HepG2 (cell line): ENCODE measurements at regions not wholly inside any gene's neighbourhood (a gene's known extent, or its start where the extent isn't known, plus 50 kb on each side); places are given as distances from the start of the nearest gene placed in this dataset.

ENCODE experiments used
- ATAC-seq: fragments of 200-7000 bp; cut with Tn5 transposase; 3 replicates; pipeline ENCODE4 v1.9.1; 2020; ENCODE audit warnings: mild to moderate bottlenecking, moderate library complexity
- BruUV-seq: library from RNA; stranded (reverse); fragments of 400-500 nt; replicated peaks from 2 replicates; lab custom pipeline; 2021; lab: Mats Ljungman, UMichigan
- CTCF ChIA-PET: fragments of 300-600 bp; formaldehyde crosslinking; extraction: SDS; loops from one replicate; lab custom pipeline; 2021; ENCODE audit warnings: low total read pairs, inconsistent platforms, low intra/inter-chr PET ratio; lab: Yijun Ruan, JAX
- POLR2A ChIA-PET: fragments of 350-600 bp; sonication (Branson Sonifier 250); formaldehyde crosslinking; loops from one replicate; lab custom pipeline; 2020; ENCODE audit warnings: antibody characterized with exemption, inconsistent platforms; lab: Yijun Ruan, JAX
- DNase-seq: peaks from one replicate; pipeline ENCODE4 v3.0.0-alpha.2; 2015; ENCODE audit warnings: low spot score
- FAIRE-seq: peaks from 3 replicates; lab custom pipeline; 2011; peaks lifted over from hg19 to GRCh38; lab: Jason Lieb, UNC
- H2AFZ ChIP-seq: one replicate; pipeline ENCODE4 v1.6.1; 2011; ENCODE audit warnings: low read length, inconsistent platforms
- H3K27ac ChIP-seq: fragments of 300-600 bp; 3 replicates; pipeline ENCODE4 v1.8.0; 2011; ENCODE audit warnings: mixed run types, mild to moderate bottlenecking, mixed read lengths, low read length, inconsistent platforms; ENCODE audit not compliant: insufficient read depth; ENCODE audit errors: extremely low read length
- H3K27me3 ChIP-seq, 2 experiments: fragments of 200-600 bp in 1 of 2; 2 replicates in 1 of 2; 3 replicates in 1 of 2; pipeline versions ENCODE4 v1.6.0 to v1.8.0; 2011; ENCODE audit warnings: low read length in 2 of 2, mild to moderate bottlenecking in 2 of 2, moderate library complexity in 2 of 2, inconsistent platforms in 1 of 2; ENCODE audit not compliant: insufficient read depth in 2 of 2, control insufficient read depth in 1 of 2
- H3K36me3 ChIP-seq, 2 experiments: fragments of 200-600 bp in 1 of 2; replicated peaks in 1 of 2; 2 replicates in 1 of 2; 3 replicates in 1 of 2; pipeline versions ENCODE4 v1.5.1 to v1.8.0; 2011; ENCODE audit warnings: low read length in 2 of 2, inconsistent platforms in 1 of 2; ENCODE audit not compliant: insufficient read depth in 2 of 2, control insufficient read depth in 1 of 2
- H3K4me1 ChIP-seq: 2 replicates; pipeline ENCODE4 v1.5.1; 2012; ENCODE audit warnings: low read length, inconsistent platforms; ENCODE audit not compliant: insufficient read depth
- H3K4me2 ChIP-seq: 2 replicates; pipeline ENCODE4 v1.6.0; 2011; ENCODE audit warnings: low read depth, low read length, inconsistent platforms
- H3K4me3 ChIP-seq, 3 experiments: fragments of 200-600 bp in 1 of 3; sonication (generic), shearing (Covaris generic) in 1 of 3; replicated peaks in 1 of 3; 2 replicates each; pipeline ENCODE4 v1.5.1; 2011 to 2016; ENCODE audit warnings: low read length in 3 of 3, inconsistent platforms in 2 of 3, low read depth in 2 of 3, mild to moderate bottlenecking in 2 of 3, control low read depth in 1 of 3, mixed read lengths in 1 of 3; ENCODE audit not compliant: insufficient read depth in 1 of 3
- H3K79me2 ChIP-seq: one replicate; pipeline ENCODE4 v1.6.1; 2011; ENCODE audit warnings: low read length, inconsistent platforms; ENCODE audit not compliant: insufficient read depth
- H3K9ac ChIP-seq: 2 replicates; pipeline ENCODE4 v1.6.0; 2011; ENCODE audit warnings: mild to moderate bottlenecking, low read depth, low read length, inconsistent platforms; ENCODE audit not compliant: insufficient read depth
- H3K9me3 ChIP-seq: 2 replicates; pipeline ENCODE4 v1.5.1; 2012; ENCODE audit warnings: mild to moderate bottlenecking, low read length
- H4K20me1 ChIP-seq: 2 replicates; pipeline ENCODE4 v1.6.0; 2011; ENCODE audit warnings: inconsistent platforms, mild to moderate bottlenecking, low read length, moderate library complexity; ENCODE audit not compliant: insufficient read depth
- HHEX ChIP-seq: IDR thresholded peaks from 2 replicates; pipeline ENCODE4 v1.6.1; 2016; ENCODE audit warnings: control low read depth
- NFYB ChIP-seq: sonication (generic); formaldehyde crosslinking; IDR thresholded peaks from 2 replicates; pipeline ENCODE4 v1.4.0; 2020; ENCODE audit warnings: missing genetic modification reagents
- NR2F1 ChIP-seq, 2 experiments: fragments of 450-650 bp in 1 of 2; formaldehyde crosslinking in 1 of 2; IDR thresholded peaks; 2 replicates each; pipeline versions ENCODE4 v1.5.0 to v1.6.1; 2016 to 2020; ENCODE audit warnings: mild to moderate bottlenecking in 1 of 2, missing compliant biosample characterization in 1 of 2, missing genetic modification reagents in 1 of 2, moderate library complexity in 1 of 2
- TCF12 ChIP-seq, 2 experiments: fragments of 450-650 bp in 1 of 2; sonication (generic) in 1 of 2; formaldehyde crosslinking in 1 of 2; IDR thresholded peaks; 2 replicates each; pipeline versions ENCODE4 v1.6.1 to v1.8.0; 2017 to 2022; ENCODE audit warnings: antibody characterized with exemption in 1 of 2, mild to moderate bottlenecking in 1 of 2, missing genetic modification reagents in 1 of 2, moderate library complexity in 1 of 2
- TSC22D2 ChIP-seq: sonication (generic); formaldehyde crosslinking; IDR thresholded peaks from 2 replicates; pipeline ENCODE4 v1.5.1; 2020; ENCODE audit warnings: missing genetic modification reagents, mild to moderate bottlenecking, borderline replicate concordance
- ZFP1 ChIP-seq: IDR thresholded peaks from 2 replicates; pipeline ENCODE4 v1.6.1; 2016
- ZNF317 ChIP-seq: sonication (generic); formaldehyde crosslinking; IDR thresholded peaks from 2 replicates; pipeline ENCODE4 v1.5.0; 2020; ENCODE audit warnings: mild to moderate bottlenecking, missing genetic modification reagents
- WGBS: methylation state at CpG from one replicate; pipeline ENCODE4 v1.1.6; 2017; ENCODE audit warnings: low lambda C conversion rate; 5-methylcytosine and 5-hydroxymethylcytosine counted together
- in situ Hi-C: cut with HindIII; loops from 2 replicates; pipeline ENCODE4 v1.10.0; 2017; ENCODE audit warnings: low pct_unique_long_range_greater_than_20kb; ENCODE audit not compliant: extremely low pct_ligation_motif_present
- intact Hi-C: fragments of 100-400 bp; cut with micrococcal nuclease; formaldehyde crosslinking; loops from one replicate; pipeline ENCODE4 v1.10.0; 2022; ENCODE audit not compliant: unreplicated experiment

DNA sequence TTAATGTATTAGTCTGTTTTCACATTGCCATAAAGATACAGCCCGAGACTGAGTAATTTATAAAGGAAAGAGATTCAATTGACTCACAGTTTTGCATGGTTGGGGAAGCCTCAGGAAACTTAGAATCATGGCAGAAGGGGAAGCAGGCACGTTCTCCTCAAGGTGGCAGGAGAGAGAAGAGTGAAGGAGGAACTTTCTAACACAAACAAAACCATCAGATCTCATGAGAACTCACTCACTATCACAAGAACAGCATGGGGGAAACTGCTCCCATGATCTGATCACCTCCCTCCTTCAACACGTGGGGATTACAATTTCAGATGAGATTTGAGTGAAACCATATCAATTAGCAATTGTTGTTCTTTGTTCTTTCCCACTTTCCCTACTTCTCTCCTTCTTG lies 689.0 kb upstream of the SLITRK1 start:
- DNase-seq (no peak), ATAC-seq (no peak), FAIRE-seq (no peak)
- POLR2A ChIA-PET: no interaction called here
- Histone ChIP-seq H3K4me3 (no peak overlapping the region), H2AFZ (no peak overlapping the region), H3K4me1 (no peaks in the 10 kb centered on the region), H3K27ac (no peak overlapping the region), H3K4me2 (no peak overlapping the region), H3K9ac (no peak overlapping the region), H4K20me1 (no peaks in the 10 kb centered on the region), H3K27me3 (no peaks in the 10 kb centered on the region; a peak in 1 of 5 replicates), H3K79me2 (no peaks in the 10 kb centered on the region), H3K9me3 (peaks cover 3% of the 10 kb centered on the region; the same call in 1 of the 2 replicates), H3K36me3 (no peaks in the 10 kb centered on the region)
- no peak for TF ChIP-seq TCF12 (IDR thresholded peaks at IDR 0.05)
- TF ChIP-seq TCF12 (CRISPR knock-in tag; IDR thresholded peaks at IDR 0.05): no peak
- no peak for TF ChIP-seq TSC22D2 (CRISPR knock-in tag)
- TF ChIP-seq HHEX (CRISPR knock-in tag): no peak
- TF ChIP-seq ZFP1 (CRISPR knock-in tag): no peak
- no peak for TF ChIP-seq NR2F1 (CRISPR knock-in tag; IDR thresholded peaks at IDR 0.05)
- TF ChIP-seq ZNF317 (CRISPR knock-in tag): no peak
- intact Hi-C loops: no loop called here
- CTCF ChIA-PET: no interaction called here
- in situ Hi-C loops: no loop called here
- no TSS peak for BruUV-seq
- 0% methylated on average over 3 of the region's 3 CpGs for WGBS

DNA sequence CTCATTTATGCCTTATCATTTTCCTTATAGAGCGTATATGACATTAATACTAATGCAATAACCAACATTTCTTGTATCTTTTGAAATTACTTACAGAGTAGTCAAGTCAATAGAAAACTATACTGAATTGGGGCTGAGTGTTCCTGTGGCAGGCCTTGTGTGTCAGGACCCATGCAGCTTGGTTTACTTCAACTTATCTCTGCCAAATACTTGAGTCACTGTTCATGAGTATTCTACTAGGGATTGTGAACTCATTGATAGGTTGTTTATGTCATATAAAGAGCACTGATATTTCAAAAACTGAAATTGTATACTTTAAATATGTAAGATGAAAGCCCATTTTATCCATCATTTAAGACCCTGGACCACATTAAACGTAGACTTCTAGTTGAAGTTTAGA lies 688.6 kb upstream of the SLITRK1 start:
- H4K20me1 ChIP-seq: no peaks in the 10 kb centered on the region
- in situ Hi-C loops (no loop called here), intact Hi-C loops (no loop called here)
- no peak overlapping the region for H3K4me3 ChIP-seq
- CTCF ChIA-PET: no interaction called here
- 2% methylated on average over 2 of the region's 2 CpGs for WGBS
- H3K4me1 ChIP-seq: no peaks in the 10 kb centered on the region
- FAIRE-seq (no peak), DNase-seq (no peak), ATAC-seq (no peak)
- POLR2A ChIA-PET: no interaction called here
- peaks cover 3% of the 10 kb centered on the region; the same call in 1 of the 2 replicates for H3K9me3 ChIP-seq
- H3K4me2 ChIP-seq: no peak overlapping the region
- H2AFZ ChIP-seq: no peak overlapping the region
- no peaks in the 10 kb centered on the region for H3K79me2 ChIP-seq
- no peak overlapping the region for H3K9ac ChIP-seq
- BruUV-seq: no TSS peak
- H3K27ac ChIP-seq: no peak overlapping the region
- no peaks in the 10 kb centered on the region for H3K36me3 ChIP-seq
- no peaks in the 10 kb centered on the region; a peak in 1 of 5 replicates for H3K27me3 ChIP-seq
- no peak for TF ChIP-seq NFYB (CRISPR knock-in tag)
- TF ChIP-seq, all 625 proteins: peak for 0
